Left colon (tissue), 2 donors: ENCODE measurements at regions not wholly inside any gene's neighbourhood (a gene's known extent, or its start where the extent isn't known, plus 50 kb on each side); places are given as distances from the start of the nearest gene placed in this dataset.
"Not testable (repeated sequence)": the region's sequence is repeated elsewhere in the genome, so short reads cannot be mapped to it uniquely, and the experiment has no call there.

Source experiments
- ATAC-seq: fragments of 200-7000 bp; cut with Tn5 transposase; one replicate; pipeline ENCODE4 v1.9.1; 2020; ENCODE audit warnings: mild to moderate bottlenecking, moderate library complexity
- DNase-seq, 2 donors: peaks; one replicate each; pipeline ENCODE4 v3.0.0-alpha.2; 2020
- intact Hi-C, 2 donors: fragments of 100-400 bp; cut with DNase I in 1 of 2; cut with micrococcal nuclease in 1 of 2; formaldehyde crosslinking; loops; one replicate each; pipeline versions ENCODE4 v1.11.2 to v1.14.0; 2022; cut with DNase I, micrococcal nuclease
- donor health status: DM: no; HTN: no; CAD: no.
- donor health status: DM: yes; HTN: yes; CAD: no.

DNA sequence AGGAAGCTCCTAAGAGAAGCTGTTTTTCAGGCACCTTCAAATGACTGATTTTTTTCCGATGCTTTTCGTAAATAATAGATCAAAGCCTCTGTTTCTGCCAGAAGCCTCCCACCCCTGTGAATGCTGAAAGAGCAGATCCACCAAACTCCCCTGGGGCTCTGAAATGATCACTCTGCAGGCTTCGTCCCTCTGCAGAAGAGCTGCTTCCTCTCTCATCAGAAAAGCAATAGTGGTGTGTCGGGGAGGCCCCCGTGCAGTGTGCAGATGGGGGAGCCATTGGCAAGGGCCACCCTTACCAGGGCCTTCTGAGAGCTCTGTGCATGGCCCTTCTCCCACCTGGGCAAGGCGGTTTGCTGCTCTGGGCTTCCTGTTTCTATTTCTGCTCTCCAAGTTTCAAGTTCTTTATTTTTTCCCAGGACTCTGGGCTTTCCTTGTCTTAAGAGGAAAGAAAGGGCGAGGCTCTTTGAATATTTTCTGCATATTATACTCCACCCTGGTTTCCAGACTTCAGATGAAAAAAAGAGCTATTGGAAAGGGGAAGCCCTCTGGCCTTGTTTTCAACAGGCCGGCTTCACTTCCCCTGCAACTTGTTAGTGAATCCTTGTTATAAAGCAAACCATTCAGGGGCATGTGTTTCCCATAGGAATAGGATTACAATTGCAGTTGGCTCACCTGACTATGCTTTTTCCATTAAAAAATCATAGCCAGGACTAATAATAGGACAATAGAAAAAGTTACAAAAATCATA is 155.2 kb downstream of the TTLL2 start:
- ATAC-seq, result peak; percentile 30

GRCh38 chr6:167481307-167481926 is 156.5 kb downstream of the TTLL2 start:
- ATAC-seq, result no peak
- DNase-seq, result no peak
- intact Hi-C loops, result no loop called here

More for the DNA sequence above, 155.2 kb downstream of the TTLL2 start:
- DNase-seq, result no peak
- intact Hi-C loops, result no loop called here

GRCh38 chr6:167482801-167483200 is 157.9 kb downstream of the TTLL2 start:
- DNase-seq, ATAC-seq, intact Hi-C loops: not testable (repeated sequence)

DNA sequence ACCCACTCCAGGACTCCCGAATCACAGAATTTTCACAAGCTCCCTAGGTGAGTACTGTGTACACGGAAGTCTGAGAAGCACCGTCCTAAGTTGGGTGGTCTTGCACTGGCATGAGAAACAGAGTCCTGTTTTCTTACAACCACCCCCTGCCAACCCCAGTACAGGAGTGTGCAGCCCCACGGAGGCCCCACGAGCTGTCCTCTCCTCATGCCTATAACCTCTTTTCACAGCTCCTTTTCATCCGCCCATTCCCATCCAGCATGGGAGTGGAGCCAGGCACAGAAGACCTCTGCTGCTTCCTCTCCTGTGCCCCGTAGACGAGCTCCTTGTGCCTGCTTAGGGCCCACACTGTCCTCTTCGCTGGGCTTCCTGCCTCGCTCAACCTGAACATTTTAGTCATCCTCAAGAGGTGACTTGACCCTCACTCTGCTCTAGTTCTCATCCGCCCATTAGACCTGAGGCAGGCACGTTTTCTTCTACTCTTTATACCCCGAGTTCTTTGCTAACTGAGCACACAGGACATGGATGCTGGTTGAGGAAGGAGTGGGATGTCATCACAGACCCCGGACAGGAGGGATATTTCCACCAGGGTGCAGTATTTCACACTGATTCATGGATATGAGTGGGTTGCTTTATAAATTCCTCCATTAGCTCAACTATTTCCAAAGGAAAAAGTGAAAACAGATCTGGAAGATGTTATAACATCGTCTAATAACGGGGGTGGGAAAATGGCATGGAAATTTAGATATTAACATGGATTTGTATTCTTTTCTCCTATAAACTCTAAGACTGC is 160.5 kb downstream of the TTLL2 start:
- DNase-seq (no peak), ATAC-seq (no peak)
- intact Hi-C loops, result no loop called here

DNA sequence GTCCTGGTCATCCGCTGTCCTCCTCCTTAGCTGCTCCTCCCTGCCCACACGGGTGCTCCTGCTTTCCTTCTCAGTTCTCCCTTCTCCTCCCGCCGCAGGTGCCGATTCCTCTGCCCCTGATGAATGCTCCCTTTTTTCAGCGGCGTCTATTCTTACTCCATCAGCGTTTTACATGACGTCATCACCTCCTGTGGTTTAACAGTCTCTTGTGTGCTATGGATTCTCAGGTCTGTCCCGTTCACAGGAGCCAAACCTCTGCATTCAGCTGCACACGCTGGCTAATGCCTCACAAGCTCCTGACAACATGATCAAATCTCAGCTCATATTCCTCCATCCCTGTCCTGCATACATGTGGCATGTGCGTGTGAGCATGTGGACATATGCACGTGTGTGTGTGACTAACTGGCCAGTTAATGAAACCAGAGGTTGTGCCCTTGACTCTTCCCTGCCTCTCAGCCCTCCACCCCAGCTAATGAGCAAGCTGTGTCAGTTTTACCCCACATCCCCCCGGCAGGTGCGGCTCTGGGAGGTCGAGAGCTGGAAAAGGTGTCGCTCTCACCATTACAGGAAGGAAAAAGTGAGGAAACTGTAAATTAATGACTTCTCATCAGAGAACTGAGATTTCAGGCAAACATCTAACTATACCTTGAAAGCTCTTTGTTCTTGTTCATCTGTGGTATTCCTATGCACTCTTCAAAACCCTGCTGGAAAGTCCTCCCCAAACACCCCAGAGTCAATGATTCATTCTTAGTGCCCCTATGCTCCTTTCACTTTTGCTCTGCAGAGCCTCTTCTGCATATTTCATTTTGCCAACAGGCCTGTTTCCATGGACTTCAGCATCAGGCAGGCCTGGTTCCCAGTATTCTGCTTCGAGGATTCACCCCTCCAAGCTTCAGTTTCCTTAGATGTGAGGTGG is 163.1 kb downstream of the TTLL2 start:
- ATAC-seq (no peak), DNase-seq (no peak)
- intact Hi-C loops, result no loop called here

- intact Hi-C loops, result no loop called here
- no peak for DNase-seq
- ATAC-seq, result peak; percentile 19
Measured at GRCh38 chr6:167491438-167492099, 166.7 kb downstream of the TTLL2 start.

GRCh38 chr6:167492100-167492449 is 167.2 kb downstream of the TTLL2 start:
- intact Hi-C loops, result no loop called here
- ATAC-seq, result no peak

DNA sequence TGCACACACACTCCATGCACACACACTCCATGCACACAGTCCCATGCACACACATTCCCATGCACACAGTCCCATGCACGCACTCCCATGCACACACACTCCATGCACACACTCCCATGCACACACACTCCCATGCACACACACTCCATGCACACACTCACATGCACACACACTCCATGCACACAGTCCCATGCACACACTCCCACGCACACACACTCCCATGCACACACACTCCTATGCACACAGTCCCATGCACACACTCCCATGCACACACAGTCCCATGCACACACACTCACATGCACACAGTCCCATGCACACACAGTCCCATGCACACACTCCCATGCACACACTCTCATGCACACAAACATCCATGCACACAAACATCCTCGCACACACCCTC is 168.4 kb downstream of the TTLL2 start:
- intact Hi-C loops, result no loop called here
- DNase-seq, result no peak
- no peak for ATAC-seq

More at GRCh38 chr6:167492100-167492449, 167.2 kb downstream of the TTLL2 start:
- DNase-seq, result no peak

DNA sequence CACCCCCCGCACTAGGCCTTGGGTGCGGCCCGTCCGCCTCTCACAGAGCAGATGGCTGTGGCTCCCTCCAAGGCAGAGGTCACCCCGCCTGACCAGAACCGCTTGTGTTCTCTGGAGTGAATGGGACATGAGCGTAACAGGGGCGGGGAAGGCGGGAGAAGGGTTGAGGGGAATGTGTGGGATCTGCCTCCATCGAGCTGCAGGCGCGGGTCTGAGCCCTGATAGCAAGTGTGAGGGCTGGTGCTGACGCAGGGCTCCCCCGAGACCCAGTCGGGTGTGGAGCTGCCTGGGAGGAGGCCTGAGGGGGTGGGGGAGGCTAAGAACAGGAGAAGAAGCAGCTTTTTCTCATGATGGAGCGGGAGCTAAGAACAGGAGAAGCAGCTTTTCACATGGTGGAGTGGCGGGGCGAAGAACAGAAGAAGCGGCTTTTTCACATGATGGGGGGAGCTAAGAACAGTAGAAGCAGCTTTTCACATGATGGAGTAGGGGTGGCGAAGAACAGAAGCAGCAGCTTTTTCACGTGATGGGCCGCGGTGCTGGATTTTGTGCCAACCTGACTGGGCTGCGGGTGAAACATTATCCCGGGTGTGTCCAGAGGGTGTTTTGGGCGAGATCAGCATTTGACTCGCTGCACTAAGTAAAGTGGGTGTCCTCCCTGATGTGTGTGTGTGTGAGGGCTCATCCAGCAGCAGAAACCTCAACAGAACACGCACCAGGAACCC is 169.3 kb downstream of the TTLL2 start:
- peak; percentile 77 for ATAC-seq
- intact Hi-C loops, result no loop called here
- peak in 1 of 2 donors; percentile 55 for DNase-seq

DNA sequence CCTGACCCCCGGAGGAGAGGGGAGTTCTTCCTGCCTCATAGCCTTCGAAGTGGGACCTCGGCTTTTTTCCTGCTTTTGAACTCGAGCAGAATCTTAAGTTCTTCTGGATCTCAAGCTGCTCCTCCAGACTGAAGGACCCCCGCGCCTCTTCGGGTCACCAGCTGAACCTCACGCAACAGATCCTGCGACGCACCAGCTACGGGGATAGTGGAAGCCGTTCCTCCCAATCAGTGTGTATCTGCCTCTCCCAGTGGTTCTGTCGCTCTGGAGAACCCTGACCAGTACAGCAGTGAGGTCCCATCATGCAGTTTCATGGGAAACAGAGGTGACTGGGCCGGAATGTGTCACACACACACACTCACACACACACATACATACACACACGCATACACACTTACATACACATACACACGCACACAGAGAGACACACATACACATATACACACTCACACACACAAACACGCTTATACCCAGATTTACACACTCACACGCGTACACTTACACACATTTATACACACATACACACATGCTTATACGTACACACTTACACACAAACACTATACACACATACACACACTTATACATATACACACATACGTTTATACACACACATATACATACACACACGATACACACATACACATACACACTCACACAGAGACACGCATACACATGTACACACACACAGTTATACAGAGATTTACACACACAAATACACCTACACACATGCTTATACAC is 170.0 kb downstream of the TTLL2 start:
- ATAC-seq (no peak), DNase-seq (no peak)
- intact Hi-C loops, result no loop called here

DNA sequence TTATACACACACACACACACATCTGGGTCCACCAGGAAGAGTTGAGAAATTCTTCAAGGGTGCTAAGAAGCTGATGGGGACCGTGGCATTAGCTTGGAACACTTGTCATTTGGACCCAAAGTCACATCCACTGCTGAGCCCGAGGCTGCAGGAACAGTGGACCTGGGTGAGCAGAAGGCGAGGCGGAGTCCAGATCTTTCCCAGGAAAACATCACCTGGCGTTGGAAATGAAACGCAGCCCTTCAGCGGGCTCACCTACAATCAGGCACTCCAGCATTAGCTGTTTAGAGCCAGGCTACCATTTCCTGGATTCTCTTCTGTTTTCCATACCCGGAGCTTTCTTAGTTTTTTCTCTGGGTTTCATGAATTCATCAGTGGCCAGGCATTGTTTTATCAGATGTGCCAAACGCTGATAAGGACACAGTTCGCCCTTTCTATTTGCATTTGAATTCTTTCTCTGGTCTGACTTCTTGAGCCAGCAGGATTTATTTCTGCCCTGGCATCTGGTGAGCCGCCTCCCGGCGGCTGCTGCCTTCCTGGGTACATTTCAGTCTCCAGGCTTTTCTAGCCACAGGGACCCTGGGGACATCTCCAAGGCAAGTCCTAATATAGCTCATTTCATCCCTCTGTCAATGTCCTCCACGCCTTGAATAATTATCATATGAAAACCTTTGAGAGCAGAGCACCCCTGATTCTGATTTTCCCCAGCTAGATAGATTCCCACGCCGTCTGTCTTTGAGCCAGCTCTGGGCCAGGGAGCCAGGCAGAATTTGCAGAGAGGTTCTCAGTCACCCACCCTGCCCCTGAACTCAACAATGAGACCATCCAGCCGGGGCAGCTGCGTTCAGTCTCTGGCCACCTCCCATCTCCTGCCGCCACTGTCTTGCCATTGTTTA is 170.9 kb downstream of the TTLL2 start:
- no peak for DNase-seq
- intact Hi-C loops, result no loop called here
- ATAC-seq, result no peak

GRCh38 chr6:167496707-167497106 is 171.8 kb downstream of the TTLL2 start:
- intact Hi-C loops, result no loop called here
- ATAC-seq, result no peak
- no peak for DNase-seq

DNA sequence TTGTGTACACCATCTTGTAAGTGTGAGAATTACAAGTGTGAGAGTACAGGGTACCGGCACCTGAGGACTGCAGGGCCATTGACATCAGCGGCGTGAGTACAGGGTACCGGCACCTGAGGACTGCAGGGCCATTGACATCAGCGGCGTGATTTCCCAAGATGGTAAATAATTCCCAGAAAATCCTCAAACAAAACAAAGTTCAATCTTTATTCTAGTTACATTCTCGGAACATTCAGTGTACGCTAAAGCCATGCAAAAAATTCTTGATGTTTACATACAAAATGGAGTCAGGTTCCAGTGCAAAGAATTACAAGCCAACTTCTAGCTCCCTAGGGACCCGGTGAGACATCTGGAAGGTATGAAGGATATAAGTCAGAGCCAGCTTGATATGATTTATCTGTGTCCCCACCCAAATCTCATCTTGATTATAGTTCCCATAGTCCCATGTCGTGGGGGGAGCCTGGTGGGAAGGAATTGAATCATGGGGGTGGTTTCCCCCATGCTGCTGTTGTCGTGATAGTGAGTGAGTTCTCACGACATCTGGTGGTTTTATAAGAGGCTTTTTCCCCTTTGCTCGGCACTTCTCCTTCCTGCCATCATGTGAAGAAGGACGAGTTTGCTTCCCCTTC is 172.7 kb downstream of the TTLL2 start:
- intact Hi-C loops, result no loop called here
- DNase-seq, result no peak

DNA sequence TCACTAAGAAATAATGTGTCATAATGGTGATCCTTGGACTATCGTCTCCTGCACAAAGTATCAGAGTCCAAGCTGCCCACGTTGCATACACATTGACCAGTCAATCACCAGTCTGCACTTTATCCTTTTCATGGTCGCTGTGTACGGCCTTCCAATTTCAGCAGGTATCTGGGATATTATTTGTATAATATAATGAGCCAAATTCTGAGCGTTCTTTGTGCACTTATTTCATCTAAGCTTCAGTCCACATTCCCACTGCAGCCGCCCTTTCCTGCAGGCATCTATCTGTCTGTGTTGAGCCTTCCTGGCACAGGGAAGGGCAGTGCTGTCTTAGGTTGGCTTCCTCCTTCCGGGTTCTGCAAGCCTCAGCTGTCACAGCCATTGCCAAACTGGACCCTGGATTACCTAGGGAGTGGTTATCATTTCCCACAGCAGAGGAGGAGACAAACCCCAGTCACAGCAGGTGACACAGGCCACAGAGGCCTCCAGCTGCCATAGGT is 174.3 kb downstream of the TTLL2 start:
- DNase-seq (peak; percentile 67 to 84), ATAC-seq (peak; percentile 93)
- intact Hi-C loops, result no loop called here

More for the DNA sequence above, 172.7 kb downstream of the TTLL2 start:
- no peak for ATAC-seq

GRCh38 chr6:167500961-167501360 is 176.1 kb downstream of the TTLL2 start:
- intact Hi-C loops, result no loop called here
- ATAC-seq (no peak), DNase-seq (no peak)
